ENCODE measurements at regions not wholly inside any gene's neighbourhood (a gene's known extent, or its start where the extent isn't known, plus 50 kb on each side); places are given as distances from the start of the nearest gene placed in this dataset.
"Not testable (repeated sequence)": the region's sequence is repeated elsewhere in the genome, so short reads cannot be mapped to it uniquely, and the experiment has no call there.

DNA sequence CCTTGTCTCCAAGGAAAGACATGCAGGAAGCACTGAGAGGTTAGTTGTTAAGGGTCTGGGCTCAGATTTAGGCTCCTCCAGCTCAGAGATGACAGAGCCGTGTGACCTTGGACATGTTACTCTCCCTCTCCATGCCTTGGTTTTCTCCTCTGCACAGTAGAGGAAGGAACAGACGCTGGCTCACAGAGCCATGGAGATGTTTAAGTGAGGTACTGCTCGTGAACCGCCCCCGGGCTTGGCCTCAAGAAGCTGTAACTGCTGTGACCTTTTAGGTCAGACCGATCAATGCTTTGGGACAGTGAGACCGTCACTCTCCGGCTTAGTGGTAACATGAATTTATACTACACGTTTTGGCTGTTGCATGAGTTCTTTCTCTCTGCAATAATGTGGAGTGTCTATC, 197.4 kb downstream of the C16orf95 start:
- in situ Hi-C loops (cut with HindIII; ENCODE audit: low pct_unique_long_range_greater_than_20kb, low sequenced_read_pairs), result no loop called here
- no peak for DNase-seq (ENCODE audit: low read depth, low spot score)

DNA sequence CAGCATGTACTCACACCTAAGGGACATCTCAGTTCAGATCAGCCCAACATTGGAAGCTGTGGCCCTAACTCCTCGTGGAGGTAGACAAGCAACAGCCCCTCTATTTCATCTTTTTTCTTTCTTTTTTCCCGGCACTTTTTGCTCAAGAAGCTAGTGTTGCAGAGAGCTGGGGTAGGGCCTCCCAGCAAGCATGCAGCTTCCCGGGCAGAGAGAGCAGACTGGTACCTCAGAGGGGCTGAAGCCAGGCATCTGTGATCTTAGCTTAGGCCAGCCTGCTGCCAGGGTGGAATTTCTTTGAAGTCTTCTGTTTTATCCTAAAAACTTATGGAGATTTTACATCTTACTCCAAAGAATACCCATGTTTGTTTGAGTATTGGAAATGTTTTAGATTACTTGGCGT, 195.4 kb downstream of the C16orf95 start:
- in situ Hi-C loops (cut with HindIII; ENCODE audit: low pct_unique_long_range_greater_than_20kb, low sequenced_read_pairs), result no loop called here
- no peak for DNase-seq (ENCODE audit: low read depth, low spot score)

DNA sequence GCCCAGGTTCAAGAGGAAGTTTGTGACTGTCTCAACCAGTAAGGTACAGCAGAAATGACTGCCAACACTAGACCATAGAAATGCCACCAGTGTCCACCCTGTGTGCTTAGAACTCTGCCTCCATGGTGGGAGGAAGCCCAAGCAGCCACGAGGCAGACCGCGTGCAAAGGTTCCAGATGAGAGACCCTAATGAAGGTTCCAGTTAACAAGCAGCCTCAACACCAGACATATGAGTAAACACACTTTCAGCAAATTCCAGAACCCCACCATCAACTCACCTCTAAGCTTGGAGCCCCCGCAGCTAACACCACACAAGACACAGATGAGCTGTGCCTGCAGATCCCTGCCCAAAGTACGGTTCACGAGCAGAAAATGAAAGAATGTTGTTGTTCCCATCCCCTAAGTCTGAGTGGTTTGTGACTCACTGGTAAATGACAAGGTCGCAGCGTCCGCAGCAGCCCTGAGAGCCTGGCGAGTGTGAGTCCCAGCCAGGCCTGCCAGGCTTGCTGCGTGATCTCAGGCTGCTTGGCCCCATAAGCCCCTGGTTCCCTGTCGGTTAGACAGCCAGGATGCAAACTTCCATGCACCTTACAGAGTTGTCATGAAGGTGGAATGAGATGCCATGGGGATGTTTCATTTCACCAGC, 193.7 kb downstream of the C16orf95 start:
- in situ Hi-C loops (cut with HindIII; ENCODE audit: low pct_unique_long_range_greater_than_20kb, low sequenced_read_pairs), result no loop called here
- no peak for DNase-seq (ENCODE audit: low read depth, low spot score)

DNA sequence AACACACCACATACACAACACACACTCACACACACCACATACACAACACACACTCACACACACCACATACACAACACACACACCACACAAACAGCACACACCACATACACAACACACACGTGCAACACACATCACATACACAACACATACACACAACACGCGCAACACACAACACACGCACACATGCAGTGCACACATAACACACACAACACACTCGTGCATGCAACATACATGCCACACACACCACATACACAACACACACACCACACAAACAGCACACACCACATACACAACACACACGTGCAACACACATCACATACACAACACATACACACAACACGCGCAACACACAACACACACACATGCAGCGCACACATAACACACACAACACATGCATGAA, 192.8 kb downstream of the C16orf95 start:
- in situ Hi-C loops (cut with HindIII; ENCODE audit: low pct_unique_long_range_greater_than_20kb, low sequenced_read_pairs); DNase-seq (ENCODE audit: low read depth, low spot score): not testable (repeated sequence)

DNA sequence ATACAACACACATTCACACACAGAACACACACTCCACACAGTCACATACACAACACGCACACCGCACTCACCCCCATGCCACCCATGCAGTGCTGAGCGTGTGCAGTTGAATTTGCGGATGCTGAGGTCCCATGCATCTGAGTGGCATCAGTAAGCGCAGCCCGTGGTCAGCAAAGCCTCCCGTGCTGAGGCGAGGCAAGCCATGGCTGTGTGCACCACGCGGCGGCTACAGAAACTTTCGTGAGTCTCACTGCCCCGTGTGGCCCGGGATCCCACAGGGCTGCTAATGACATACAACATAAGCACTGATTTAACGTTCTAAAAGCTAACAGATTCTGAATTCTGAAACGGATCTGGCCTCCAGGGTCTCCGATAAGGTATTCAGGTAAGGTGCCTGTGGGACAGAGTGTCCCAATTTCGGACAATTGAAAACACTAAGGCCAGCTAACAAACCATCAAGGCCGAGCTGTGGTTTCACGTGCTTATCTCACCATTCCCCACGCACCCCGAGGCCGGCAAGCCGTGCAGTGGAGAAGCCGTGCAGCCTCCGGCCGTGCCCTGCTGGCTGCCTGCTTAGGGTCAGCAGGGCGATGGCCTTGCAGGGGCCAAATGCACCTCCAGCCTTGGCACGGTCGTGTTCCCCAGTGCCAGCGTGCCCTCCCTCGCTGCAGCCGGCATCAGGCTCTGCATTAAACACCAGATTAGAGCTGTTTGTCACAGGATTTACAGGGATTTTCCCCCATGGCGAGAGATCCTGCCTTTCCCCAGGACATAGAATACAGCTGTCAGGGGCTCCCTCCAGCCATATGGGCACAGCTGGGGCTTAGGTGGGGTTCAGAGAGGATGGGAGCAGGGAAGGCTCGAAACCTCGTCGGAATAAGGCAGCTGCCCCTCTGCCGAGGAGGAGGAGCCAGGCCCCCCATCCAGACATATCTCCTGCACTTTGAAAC, 191.7 kb downstream of the C16orf95 start:
- DNase-seq (ENCODE audit: low read depth, low spot score), result no peak
- in situ Hi-C loops (cut with HindIII; ENCODE audit: low pct_unique_long_range_greater_than_20kb, low sequenced_read_pairs), result no loop called here

DNA sequence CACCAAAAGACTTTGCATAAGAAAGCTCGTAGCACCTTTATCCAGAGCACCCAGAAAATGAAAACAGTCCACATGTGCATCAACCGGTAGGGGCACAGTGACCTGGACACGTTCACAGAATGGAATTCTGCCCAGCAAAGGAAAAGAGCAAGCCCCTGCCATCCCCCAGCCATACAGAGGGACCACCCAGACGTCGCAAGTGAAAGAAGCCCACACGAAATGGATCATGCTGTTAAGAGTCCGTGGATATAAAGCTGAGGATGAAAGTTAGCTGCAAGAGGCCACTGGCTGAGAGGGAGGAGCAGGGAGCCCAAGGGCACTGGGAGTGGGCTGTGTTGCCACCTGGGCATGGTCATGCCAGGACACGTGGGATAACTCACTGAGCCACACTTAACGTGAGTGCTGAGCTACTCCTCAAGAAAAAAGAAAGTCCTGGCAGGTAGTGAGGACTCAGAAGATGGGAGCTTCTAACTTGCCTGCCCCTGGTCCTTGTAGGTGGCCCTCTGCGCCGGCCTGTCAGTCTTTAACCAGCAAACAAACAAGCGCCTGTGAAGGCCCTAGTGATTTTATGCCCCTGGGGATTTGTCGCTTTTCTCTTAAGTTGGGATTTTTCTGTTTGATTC, 190.7 kb downstream of the C16orf95 start:
- DNase-seq (ENCODE audit: low read depth, low spot score), result no peak

DNA sequence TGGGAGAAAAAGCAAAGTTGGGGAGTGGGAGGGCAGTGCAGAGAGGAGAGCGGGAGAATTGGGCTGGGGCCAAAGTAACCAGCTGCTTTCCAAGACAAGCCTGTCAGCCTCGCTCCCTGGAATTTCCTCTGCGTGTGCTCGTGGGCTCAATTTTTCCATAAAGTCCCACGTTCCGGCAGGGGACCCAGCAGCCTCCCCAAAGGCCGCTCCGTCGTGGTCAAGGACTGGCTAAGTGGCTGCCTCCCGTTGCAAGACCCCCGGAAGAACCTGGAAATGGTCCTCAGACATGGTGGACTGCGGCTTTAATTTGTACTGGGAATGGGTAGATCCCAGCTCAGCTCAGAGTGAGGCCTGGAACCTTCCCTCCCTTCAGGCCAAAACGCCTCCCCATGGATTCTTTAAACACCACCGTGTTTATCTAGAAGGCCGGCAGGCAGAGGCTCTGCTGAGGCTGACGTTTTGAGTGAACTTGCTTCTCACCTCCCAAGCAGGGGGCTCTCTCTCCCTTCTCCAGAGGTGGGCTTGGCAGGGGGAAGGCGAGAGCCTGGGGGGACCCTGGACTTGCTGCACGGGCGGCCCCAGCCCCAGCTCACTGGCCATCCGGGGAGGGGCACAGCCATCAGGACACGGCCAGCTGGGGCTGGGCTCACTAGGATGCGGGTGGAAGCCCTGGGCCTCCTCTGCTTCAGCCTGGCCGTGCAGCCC, 190.0 kb downstream of the C16orf95 start:
- in situ Hi-C loops (cut with HindIII; ENCODE audit: low pct_unique_long_range_greater_than_20kb, low sequenced_read_pairs), result no loop called here
- DNase-seq (ENCODE audit: low read depth, low spot score), result no peak

More for the DNA sequence above, 190.7 kb downstream of the C16orf95 start:
- in situ Hi-C loops (cut with HindIII; ENCODE audit: low pct_unique_long_range_greater_than_20kb, low sequenced_read_pairs), result no loop called here

DNA sequence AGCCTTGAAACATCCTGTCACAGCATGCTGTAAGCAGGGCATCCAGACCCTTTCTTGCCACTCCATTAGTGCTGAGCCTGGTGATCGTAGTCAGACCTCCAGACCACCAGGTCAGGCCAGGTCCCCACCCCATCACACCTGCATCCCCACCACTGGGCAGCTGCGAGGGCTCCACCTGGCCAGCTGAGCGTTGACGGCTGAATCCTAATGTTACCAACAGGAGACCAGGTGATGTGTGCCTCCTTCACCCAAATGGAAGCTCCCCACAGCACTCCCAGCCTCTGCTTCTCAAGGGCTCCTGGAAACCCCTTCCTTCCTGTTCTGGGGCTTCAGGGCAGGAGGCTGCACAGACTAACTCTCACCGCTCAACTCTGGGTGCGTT, 189.4 kb downstream of the C16orf95 start:
- in situ Hi-C loops (cut with HindIII; ENCODE audit: low pct_unique_long_range_greater_than_20kb, low sequenced_read_pairs), result no loop called here
- no peak for DNase-seq (ENCODE audit: low read depth, low spot score)

DNA sequence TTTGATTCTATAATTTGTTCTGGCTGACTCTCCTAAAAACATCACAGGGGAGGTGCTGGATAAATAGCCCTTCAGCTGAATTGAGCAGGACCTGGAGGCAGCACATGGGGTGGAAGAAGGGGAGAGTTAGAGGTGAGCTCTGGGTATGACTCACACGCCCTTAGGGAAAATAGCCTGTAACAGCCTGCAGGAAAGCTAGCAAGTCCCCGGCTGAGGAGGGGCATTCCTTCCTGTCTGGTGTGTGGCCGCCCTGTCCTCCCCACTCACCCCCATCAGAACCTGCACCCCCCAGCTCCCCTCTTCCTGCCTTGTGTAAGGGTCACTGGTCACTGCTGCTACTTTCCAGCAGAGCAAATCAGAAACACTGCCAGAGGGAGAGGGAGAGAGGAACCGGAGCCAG, 187.4 kb downstream of the C16orf95 start:
- no peak for DNase-seq (ENCODE audit: low read depth, low spot score)
- in situ Hi-C loops (cut with HindIII; ENCODE audit: low pct_unique_long_range_greater_than_20kb, low sequenced_read_pairs), result no loop called here

DNA sequence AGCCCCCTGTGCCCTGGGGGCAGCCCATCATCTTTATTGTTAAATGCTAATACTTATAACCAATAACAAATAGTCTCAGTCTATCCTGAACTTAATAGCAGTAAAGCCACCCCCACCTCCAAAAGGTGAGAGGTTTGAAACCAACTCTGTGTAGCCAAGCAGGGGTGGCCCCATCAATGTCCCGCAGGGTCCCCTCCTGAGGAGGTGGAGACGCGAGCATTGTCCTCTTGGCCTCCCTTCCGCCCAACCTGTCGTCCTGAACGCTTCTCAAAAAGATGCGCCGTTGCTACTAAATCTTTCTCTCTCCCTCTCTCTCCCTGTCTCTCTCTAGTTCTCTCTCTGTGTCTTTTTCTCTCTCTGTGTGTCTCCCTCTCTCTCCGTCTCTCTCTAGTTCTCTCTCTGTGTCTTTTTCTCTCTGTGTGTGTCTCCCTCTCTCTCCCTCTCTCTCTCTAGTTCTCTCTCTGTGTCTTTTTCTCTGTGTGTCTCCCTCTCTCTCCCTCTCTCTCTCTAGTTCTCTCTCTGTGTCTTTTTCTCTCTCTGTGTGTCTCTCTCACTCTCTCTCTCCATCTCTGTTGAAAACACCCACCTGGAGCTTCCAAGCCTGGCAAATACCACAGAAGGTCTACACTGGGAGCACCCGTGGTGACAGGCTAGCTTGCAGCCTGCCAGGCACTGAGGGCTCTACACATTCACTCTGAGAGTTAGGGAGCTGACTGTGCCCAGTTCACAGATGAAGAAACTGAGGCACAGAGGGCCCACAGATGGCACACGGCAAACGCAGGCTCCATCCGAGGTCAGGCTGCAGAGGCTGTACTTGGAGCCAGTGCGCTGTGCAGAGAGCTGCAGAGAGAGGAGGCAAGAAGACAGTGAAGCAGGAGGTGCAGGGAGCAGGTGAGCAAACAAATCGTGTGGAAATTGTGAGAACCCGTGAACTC, 185.9 kb downstream of the C16orf95 start:
- in situ Hi-C loops (cut with HindIII; ENCODE audit: low pct_unique_long_range_greater_than_20kb, low sequenced_read_pairs), result no loop called here
- no peak for DNase-seq (ENCODE audit: low read depth, low spot score)

DNA sequence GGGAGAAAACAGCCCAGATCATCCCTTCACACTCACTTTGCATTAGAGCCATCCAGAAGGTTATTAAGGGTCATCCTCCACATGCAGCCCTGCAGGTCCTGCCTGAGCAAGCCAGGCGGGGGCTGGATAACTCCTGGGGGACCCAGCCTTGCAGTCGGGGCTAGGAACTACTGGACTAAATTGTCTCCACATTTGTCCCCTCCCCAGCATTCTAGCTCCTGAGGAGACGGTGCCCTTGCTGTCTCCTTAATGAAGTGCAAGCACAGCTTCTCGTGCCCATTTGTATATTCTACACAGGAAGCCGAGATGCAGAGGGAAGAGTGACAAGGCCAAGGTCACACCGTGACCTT, 185.2 kb downstream of the C16orf95 start:
- DNase-seq (ENCODE audit: low read depth, low spot score), result no peak
- in situ Hi-C loops (cut with HindIII; ENCODE audit: low pct_unique_long_range_greater_than_20kb, low sequenced_read_pairs), result no loop called here

DNA sequence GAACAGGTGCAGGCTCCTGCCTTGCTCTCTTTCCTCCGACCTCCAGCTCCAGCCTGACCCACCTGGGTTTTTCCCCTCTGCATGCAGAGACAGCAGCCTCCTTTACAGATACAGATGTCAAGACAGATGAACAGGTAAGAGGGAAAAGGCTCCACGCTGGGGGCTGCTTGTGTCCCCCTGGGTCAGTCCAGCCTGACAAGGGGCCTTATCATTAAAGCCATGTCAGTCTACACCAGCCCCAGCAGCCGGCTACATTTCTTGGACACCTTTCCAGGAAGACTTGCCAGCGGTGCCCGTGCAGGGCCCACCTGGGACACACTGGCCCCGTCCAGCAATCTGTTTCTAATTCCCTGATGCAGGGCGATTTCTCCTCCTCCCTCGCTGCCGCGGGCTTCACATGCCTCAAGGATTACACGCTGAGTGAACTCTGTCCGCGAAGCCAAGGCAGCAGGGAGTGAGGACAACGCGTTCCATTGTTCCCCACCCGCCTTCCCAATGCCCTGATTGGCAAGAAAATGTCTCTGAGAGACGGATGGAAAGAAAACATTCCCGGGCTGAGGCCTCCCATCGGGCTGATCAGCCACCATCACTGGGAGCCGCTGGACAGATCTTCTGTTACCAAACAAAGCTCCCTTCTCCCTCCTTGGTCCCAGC, 184.7 kb downstream of the C16orf95 start:
- DNase-seq (ENCODE audit: low read depth, low spot score), result peak; percentile 71
- in situ Hi-C loops (cut with HindIII; ENCODE audit: low pct_unique_long_range_greater_than_20kb, low sequenced_read_pairs), result no loop called here

DNA sequence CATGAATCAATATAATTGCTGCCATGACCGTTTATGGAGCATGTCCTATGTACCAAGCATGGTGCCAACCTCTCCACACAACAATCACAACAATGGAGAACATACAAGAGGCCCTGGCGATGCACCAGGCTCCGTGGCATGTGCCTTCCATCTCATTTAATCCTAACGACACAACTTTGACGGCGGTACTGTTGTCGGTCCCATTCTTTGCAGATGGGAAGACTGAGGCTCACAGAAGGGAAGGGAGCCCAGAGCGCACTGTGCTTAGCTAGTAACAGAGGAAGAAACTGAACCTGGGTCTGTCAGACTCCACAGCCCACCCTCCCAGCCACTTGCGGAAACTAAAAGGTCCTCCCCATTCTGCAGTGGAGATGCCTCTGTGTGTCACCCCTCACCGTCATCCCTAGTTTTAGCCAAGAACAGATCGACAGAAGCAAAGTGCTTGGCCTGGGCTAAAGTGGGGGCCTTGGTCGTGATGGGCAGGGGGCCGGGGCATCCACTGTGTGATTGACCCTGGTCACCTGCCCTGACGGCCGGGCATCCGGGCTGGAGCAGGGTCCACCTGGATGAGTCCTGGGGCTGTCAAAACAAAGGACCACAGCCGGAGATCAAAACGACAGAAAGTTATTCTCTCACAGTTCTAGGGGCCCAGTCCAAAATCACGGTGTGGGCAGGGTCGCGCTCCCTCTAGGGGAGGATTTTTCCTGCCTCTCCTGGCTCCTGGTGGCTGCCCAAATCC, 183.9 kb downstream of the C16orf95 start:
- in situ Hi-C loops (cut with HindIII; ENCODE audit: low pct_unique_long_range_greater_than_20kb, low sequenced_read_pairs), result no loop called here
- no peak for DNase-seq (ENCODE audit: low read depth, low spot score)

DNA sequence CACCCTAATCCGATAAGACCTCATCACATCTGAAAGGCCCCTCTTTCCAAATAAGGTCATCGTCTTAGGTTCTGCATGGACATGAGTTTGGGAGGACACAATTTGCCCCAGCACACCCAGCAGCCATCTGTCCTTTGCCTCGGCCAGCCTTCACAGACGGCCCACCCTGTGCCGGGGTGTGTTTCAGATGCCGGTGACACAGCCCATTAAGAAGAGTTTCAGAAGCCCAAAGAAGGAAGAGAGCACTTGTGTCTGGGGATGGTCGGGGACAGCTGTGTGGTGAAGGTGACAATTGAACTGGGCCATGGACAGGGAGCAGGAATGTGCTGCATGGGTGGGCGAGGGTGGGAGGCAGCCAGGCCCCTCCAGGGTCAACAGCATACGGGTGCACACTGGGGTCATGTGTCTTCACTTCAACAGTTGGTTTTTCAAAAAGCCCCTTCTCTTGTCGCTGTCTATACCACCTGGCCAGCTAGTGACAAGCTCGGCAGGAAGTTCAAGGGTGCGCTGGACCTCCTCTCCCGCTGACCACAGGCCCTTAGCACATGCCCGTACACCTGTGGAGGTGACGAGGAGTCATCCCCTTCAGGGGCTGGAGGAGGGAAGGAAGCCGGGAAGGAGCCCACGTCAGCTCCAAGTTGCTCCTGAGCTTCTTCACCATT, 183.1 kb downstream of the C16orf95 start:
- no peak for DNase-seq (ENCODE audit: low read depth, low spot score)

DNA sequence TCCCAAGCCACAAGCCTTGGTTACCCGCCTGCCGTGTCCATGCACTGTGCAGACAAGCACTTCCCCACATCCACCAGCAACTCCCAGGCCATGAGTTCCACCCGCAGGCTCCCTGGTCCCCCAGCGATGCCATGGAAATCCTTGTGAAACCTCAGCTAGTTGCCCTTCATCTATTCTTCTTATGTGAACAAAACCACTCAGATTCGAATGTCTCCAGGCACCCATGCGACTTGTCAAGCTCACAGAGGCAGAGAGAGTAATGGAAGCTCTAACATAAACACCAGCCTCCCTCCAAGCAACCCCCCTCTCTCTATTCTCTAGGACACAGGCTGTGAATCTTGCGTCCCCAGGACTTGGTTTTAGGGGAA, 182.6 kb downstream of the C16orf95 start:
- in situ Hi-C loops (cut with HindIII; ENCODE audit: low pct_unique_long_range_greater_than_20kb, low sequenced_read_pairs), result no loop called here
- DNase-seq (ENCODE audit: low read depth, low spot score), result no peak

More for the DNA sequence above, 183.1 kb downstream of the C16orf95 start:
- in situ Hi-C loops (cut with HindIII; ENCODE audit: low pct_unique_long_range_greater_than_20kb, low sequenced_read_pairs), result no loop called here

All from SK-MEL-5 (cell line).